GM23248 (cell line): ENCODE measurements at regions not wholly inside any gene's neighbourhood (a gene's known extent, or its start where the extent isn't known, plus 50 kb on each side); places are given as distances from the start of the nearest gene placed in this dataset.

ENCODE experiments used
- EZH2 ChIP-seq: fragments of 200-600 bp; sonication (generic); IDR thresholded peaks from 2 replicates; pipeline ENCODE4 v1.6.1; 2018; ENCODE audit warnings: antibody characterized with exemption, mild to moderate bottlenecking; ENCODE audit not compliant: insufficient read depth, poor library complexity, severe bottlenecking
- EZH2phosphoT487 ChIP-seq: fragments of 200-600 bp; sonication (generic); IDR thresholded peaks from 2 replicates; pipeline ENCODE4 v1.6.1; 2018; ENCODE audit warnings: antibody characterized with exemption, moderate library complexity, mild to moderate bottlenecking, low read depth; ENCODE audit not compliant: insufficient read depth

GRCh38 chr3:177341736-177342419 lies 144.6 kb upstream of the TBL1XR1 start:
- TF ChIP-seq EZH2phosphoT487 (no peak), EZH2 (no peak)
